K562 (cell line): ENCODE measurements at regions not wholly inside any gene's neighbourhood (a gene's known extent, or its start where the extent isn't known, plus 50 kb on each side); places are given as distances from the start of the nearest gene placed in this dataset.

Experiments used
- ATF7 ChIP-seq: fragments of 450-650 bp; IDR thresholded peaks from 2 replicates; pipeline ENCODE4 v1.7.1; 2014; ENCODE audit warnings: mild to moderate bottlenecking, moderate library complexity
- CEBPB ChIP-seq: fragments of 450-650 bp; IDR thresholded peaks from 2 replicates; pipeline ENCODE4 v1.6.1; 2016; ENCODE audit warnings: missing genetic modification characterization, missing compliant biosample characterization
- CREB1 ChIP-seq, 2 experiments: sonication (generic) in 1 of 2; formaldehyde crosslinking in 1 of 2; IDR thresholded peaks; 2 replicates each; pipeline versions ENCODE4 v1.6.1 to v1.8.0; 2012 to 2022; ENCODE audit warnings: inconsistent platforms in 1 of 2, mild to moderate bottlenecking in 1 of 2, missing genetic modification reagents in 1 of 2, moderate library complexity in 1 of 2
- HDAC2 ChIP-seq: fragments of 450-650 bp; IDR thresholded peaks from 2 replicates; pipeline ENCODE4 v1.6.1; 2016; ENCODE audit warnings: mild to moderate bottlenecking
- PHB ChIP-seq: fragments of 250-450 bp; sonication (Bioruptor Pico); IDR thresholded peaks from 2 replicates; pipeline ENCODE4 v1.5.0; 2021
- POLR3G ChIP-seq: IDR thresholded peaks from 2 replicates; pipeline ENCODE4 v1.6.1; 2011; ENCODE audit not compliant: insufficient read length, insufficient replicate concordance; ENCODE audit errors: extremely low read depth
- RCOR1 ChIP-seq, 2 experiments: IDR thresholded peaks; 2 replicates each; pipeline ENCODE4 v1.6.1; 2012; ENCODE audit warnings: low read depth in 2 of 2, low read length in 2 of 2, borderline replicate concordance in 1 of 2, improper control_type of control experiment in 1 of 2
- RHOXF2B ChIP-seq: fragments of 250-450 bp; sonication (Bioruptor Pico); conservative IDR thresholded peaks from 2 replicates; pipeline ENCODE4 v1.5.1; 2021
- SIRT6 ChIP-seq: IDR thresholded peaks from one replicate; pipeline ENCODE4 v1.6.1; 2012; ENCODE audit warnings: low read depth, mild to moderate bottlenecking, control low read depth, inconsistent platforms, low read length, moderate library complexity
- TAF1 ChIP-seq: IDR thresholded peaks from 2 replicates; pipeline ENCODE4 v1.6.1; 2011; ENCODE audit warnings: mild to moderate bottlenecking, low read length, moderate library complexity; ENCODE audit not compliant: insufficient read depth, control insufficient read depth, severe bottlenecking; ENCODE audit errors: extremely low read depth
- ZKSCAN8 ChIP-seq: fragments of 200-800 bp; sonication (Bioruptor generic); IDR thresholded peaks from 2 replicates; pipeline ENCODE4 v1.6.1; 2016; ENCODE audit warnings: missing genetic modification characterization, missing compliant biosample characterization
- TF ChIP-seq, protein P1 (sequence below), 2 experiments: fragments of 450-650 bp; formaldehyde crosslinking in 1 of 2; IDR thresholded peaks; 2 replicates each; pipeline versions ENCODE4 v1.4.0 to v1.6.1; 2014 to 2020; ENCODE audit warnings: mild to moderate bottlenecking in 2 of 2, borderline replicate concordance in 1 of 2, low read depth in 1 of 2
- TF ChIP-seq, protein P2 (sequence below), 3 experiments: IDR thresholded peaks in 2 of 3; conservative IDR thresholded peaks in 1 of 3; 2 replicates each; pipeline ENCODE4 v1.5.1; 2011 to 2012; ENCODE audit warnings: low read length in 3 of 3, mild to moderate bottlenecking in 3 of 3, control low read depth in 2 of 3, improper control_type of control experiment in 1 of 3, inconsistent platforms in 1 of 3, low read depth in 1 of 3, mixed read lengths in 1 of 3, moderate library complexity in 1 of 3; ENCODE audit not compliant: insufficient read depth in 2 of 3

DNA sequence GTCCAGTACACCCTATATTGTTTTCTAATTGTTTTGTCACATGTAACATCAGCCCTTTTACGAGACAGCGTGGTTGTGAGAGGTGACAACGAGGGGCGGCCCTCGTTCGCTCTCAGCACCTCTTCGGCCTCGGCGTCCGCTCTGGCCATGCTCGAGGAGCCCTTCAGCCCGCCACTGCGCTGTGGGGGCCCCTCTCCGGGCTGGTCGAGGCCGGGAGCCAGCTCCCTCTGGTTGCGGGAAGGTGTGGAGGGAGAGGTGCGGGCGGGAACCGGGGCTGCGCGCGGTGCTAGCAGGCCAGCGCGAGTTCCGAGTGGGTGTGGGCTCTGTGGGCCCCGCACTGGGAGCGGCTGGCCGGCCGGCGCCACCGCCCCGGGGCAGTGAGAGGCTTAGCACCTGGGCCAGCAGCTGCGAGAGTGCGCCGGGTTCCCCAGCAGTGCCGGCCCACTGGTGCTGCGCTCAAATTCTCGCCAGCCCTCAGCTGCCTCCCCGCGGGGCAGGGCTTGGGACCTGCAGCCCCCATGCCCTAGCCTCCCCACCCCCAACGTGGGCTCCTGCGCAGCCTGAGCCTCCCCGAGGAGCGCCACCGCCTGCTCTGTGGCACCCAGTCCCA lies 145.0 kb downstream of the PSAT1 start:
- TF ChIP-seq CREB1 (IDR thresholded peaks at IDR 0.05) (no peak), CREB1 (CRISPR knock-in tag; IDR thresholded peaks at IDR 0.05) (no peak), ZKSCAN8 (CRISPR knock-in tag) (no peak), PHB (CRISPR knock-in tag) (no peak), SIRT6 (no peak), ATF7 (no peak), RHOXF2B (CRISPR knock-in tag) (no peak), CEBPB (no peak), TAF1 (no peak), HDAC2 (no peak), RCOR1 (IDR thresholded peaks at IDR 0.05; ENCODE audit: borderline replicate concordance in 1 of 2, low read depth in 2 of 2, low read length in 2 of 2) (no peak), POLR3G (no peak)
- TF ChIP-seq, protein P1, sequence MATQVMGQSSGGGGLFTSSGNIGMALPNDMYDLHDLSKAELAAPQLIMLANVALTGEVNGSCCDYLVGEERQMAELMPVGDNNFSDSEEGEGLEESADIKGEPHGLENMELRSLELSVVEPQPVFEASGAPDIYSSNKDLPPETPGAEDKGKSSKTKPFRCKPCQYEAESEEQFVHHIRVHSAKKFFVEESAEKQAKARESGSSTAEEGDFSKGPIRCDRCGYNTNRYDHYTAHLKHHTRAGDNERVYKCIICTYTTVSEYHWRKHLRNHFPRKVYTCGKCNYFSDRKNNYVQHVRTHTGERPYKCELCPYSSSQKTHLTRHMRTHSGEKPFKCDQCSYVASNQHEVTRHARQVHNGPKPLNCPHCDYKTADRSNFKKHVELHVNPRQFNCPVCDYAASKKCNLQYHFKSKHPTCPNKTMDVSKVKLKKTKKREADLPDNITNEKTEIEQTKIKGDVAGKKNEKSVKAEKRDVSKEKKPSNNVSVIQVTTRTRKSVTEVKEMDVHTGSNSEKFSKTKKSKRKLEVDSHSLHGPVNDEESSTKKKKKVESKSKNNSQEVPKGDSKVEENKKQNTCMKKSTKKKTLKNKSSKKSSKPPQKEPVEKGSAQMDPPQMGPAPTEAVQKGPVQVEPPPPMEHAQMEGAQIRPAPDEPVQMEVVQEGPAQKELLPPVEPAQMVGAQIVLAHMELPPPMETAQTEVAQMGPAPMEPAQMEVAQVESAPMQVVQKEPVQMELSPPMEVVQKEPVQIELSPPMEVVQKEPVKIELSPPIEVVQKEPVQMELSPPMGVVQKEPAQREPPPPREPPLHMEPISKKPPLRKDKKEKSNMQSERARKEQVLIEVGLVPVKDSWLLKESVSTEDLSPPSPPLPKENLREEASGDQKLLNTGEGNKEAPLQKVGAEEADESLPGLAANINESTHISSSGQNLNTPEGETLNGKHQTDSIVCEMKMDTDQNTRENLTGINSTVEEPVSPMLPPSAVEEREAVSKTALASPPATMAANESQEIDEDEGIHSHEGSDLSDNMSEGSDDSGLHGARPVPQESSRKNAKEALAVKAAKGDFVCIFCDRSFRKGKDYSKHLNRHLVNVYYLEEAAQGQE (IDR thresholded peaks at IDR 0.05; ENCODE audit: borderline replicate concordance) = no peak
- TF ChIP-seq, protein P1 (CRISPR knock-in tag; IDR thresholded peaks at IDR 0.05; ENCODE audit: low read depth) = no peak
- TF ChIP-seq, protein P2, sequence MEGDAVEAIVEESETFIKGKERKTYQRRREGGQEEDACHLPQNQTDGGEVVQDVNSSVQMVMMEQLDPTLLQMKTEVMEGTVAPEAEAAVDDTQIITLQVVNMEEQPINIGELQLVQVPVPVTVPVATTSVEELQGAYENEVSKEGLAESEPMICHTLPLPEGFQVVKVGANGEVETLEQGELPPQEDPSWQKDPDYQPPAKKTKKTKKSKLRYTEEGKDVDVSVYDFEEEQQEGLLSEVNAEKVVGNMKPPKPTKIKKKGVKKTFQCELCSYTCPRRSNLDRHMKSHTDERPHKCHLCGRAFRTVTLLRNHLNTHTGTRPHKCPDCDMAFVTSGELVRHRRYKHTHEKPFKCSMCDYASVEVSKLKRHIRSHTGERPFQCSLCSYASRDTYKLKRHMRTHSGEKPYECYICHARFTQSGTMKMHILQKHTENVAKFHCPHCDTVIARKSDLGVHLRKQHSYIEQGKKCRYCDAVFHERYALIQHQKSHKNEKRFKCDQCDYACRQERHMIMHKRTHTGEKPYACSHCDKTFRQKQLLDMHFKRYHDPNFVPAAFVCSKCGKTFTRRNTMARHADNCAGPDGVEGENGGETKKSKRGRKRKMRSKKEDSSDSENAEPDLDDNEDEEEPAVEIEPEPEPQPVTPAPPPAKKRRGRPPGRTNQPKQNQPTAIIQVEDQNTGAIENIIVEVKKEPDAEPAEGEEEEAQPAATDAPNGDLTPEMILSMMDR (IDR thresholded peaks at IDR 0.05 in 2 of 3, conservative IDR thresholded peaks at IDR 0.05 in 1 of 3; ENCODE audit: insufficient read depth in 2 of 3, low read depth in 1 of 3, low read length in 3 of 3) = no peak
